Amniotic stem cell (primary cell): ENCODE measurements at regions not wholly inside any gene's neighbourhood (a gene's known extent, or its start where the extent isn't known, plus 50 kb on each side); places are given as distances from the start of the nearest gene placed in this dataset.

ENCODE experiments used
- DNase-seq: peaks from one replicate; lab custom pipeline; 2025; lab: John Stamatoyannopoulos, UW

DNA sequence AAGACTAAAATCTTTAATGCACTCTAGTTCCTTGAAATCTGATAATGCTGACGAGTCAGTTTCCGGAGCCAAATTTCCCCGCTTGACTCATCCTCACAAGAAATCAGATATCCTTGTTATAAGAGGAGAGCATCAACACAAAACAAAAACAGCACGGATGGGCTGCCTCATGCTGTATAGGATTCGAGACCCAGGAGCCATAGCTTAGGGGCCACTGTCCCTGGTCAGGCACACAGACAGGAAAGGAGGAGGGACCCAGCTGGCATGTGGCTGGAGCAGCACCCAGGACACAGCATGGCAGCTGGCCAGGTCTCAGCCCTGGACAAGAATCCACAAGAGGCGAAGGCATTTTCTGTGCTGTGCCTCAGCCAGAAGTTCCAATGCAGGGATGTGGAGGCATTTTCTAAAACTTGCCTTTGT is 110.2 kb upstream of the SPATA13 start:
- DNase-seq: peak; percentile 36

DNA sequence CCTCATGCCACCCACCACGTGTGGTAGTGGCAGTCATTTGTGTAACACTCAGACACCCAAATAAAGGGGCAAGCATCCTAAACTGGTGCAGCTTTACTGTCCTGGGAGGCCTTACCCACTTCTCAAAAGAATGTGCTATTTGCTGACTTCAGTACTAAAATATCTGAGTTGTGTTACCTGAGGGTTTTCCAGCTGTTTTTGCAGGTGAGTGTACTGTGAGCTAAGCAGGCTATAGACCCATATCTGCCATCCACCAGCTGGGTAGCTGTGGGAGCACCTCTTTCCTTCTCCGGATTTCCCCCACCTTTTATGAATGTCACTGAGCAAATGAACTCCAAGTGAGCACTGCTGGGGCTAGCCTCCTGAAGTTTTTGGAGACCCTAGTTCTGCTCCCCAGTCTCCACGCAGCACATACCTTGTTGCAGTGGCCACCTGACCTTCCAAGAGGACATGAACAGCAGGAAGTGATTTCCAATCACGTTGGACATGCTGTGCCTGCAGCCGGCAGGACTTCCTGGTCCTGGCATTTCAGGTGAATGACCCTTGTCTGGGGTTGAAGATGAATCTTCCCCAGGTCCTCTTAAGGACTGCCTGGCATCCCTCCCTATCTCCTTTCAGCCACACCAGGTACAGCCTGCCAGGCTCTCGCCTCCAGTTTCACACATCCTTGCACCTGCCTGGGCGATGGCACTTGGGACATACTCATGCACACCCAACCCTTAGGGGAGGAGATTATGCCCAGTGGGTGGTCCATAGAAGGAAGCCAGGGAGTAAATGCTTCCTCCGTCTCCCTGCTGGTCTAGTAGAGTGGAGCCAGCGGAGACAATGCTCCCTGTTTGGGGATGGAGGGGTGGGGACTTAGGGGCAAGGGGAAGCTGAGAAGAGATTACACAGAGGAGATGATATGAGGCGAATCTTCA is 109.5 kb upstream of the SPATA13 start:
- no peak for DNase-seq

DNA sequence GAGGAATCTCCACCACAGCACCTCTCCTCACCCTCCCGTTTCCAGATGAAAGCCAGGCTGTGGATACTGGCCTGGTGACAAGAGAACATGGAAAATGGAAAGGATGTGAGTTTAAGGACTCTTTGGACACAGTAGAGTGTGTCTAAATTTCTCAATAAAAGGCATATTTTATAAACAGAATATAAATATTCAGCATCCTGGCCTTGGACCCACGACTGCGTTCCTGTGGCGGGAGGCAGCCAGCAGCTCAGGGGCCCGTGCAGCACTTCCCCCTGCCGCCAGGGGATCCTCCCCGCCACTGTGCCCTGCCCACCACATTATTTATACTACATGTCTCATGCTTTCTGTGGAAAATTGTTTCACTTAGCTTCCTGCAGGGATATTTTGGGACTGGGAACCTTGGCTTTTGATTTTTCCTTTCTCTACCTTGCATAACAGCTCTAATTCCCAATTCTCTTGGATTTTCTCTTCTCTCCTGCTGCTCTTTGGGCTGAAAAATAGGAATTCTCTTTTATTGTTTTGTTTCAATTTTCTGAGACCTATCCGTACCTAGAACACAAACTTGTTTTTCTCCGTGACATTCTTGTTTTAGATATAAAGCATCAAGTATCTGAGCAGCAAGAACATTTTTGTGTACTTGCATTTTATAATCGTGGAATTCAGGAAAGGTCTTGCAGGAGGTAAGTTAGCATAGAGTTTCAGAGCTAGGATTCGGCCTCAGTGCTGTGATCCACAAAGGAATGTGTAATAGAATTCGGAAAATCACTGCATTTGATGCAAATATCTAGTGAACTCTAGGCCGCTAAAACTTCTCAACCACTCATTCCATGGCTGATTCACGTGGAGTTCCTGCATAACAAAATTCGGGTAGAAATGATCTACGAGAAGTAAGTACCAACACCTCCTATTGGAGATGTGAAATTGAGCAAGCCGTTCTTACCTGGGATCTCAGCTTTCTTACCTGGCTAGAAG is 107.7 kb upstream of the SPATA13 start:
- DNase-seq: no peak

DNA sequence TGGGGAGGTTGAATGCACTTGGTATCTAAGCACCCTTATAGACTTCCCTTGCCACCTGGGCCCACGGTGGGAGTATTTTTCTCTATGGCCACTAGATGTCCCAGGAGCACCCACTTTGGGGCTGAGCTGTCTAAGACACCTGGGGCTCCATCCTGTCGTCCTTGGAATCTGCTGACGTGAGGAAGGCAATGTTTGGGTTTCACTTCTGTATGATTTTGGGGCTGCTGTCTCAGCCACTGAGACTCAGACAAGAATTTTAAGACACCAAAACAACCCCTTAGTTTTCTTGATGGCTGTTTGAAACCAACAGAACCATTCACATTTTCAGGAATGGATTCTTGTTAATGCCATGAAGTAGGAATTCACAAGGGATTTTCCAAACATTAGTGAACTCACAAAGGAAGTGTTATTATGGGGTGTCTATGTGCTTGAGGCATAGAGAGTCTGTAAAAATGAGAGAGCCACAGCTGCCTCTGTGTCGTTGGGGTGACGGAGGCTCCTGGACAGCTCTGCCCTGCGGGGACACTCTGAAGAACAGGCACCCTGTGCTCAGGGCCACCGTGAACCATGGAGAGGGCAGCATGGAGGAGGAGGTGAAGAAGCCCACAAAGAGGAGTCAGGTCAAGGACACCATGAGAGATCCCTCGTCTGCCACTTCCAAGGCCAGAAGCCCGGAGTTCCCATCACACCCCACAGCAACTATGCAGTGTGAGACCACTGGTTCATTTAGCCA is 106.8 kb upstream of the SPATA13 start:
- DNase-seq: peak; percentile 21

DNA sequence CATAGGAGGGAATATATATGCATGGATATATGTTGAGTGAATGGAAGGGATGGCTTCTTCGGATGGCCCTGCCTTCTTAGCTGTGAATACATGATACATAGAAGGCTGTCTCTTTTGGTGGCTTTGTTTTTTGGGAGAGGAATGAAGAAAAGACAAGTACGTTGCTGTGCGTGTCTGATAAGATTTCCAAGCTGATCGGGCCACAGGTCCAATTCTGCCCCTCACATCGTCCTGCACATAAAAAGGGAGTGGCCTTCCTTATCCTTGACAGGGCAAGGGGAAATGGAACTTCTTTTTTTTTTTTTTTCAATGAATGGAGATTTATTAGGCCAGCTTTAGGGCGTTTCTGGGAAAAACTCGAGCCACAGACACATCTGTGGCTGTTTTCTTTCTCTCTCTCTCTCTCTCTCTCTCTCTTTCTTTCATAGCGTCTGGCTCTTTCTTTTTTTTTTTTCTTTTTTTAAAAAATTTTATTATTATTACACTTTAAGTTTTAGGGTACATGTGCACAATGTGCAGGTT is 103.8 kb upstream of the SPATA13 start:
- DNase-seq: no peak

DNA sequence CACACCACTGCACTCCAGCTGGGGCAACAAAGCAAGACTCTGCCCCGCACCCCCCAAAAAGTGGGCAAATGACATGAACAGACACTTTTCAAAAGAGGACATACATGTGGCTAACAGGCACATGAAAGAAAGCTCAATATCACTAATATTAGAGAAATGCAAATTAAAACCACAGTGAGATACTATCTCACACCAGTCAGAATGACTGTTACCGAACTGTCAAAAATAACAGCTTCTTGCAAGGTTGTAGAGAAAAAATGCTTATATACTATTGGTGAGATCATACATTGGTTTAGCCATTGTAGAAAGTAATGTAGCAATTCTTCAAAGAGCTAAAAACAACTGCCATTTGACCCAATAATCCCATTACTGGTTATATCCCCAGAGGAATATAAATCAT is 99.5 kb upstream of the SPATA13 start:
- DNase-seq: no peak

DNA sequence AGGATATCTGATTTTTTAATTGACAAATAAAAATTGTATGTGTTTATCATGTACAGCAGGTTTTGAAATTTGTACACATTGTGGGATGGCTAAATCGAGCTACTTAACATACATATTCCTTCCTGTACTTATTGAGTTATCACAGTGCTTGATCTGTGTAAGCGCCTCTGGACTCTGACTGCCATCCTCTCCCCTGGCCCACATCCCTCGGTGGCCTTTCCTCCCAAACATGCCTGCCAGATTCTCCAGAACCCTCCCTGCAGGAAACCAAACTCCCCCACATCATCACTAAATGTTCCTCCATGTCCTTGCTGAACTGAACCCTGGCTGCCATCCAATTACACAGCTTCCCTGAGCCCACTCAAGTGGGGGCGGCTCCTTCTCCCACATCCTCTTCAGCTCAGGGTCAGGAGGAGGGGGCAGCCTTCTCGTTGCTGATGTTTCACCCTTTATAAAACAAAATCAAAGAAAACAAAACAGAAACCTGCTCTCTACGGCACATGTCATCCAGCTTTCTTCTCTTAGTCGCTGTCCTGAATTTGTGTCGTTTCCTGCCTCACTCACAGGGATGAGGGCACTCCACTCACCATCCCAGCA is 97.1 kb upstream of the SPATA13 start:
- no peak for DNase-seq

DNA sequence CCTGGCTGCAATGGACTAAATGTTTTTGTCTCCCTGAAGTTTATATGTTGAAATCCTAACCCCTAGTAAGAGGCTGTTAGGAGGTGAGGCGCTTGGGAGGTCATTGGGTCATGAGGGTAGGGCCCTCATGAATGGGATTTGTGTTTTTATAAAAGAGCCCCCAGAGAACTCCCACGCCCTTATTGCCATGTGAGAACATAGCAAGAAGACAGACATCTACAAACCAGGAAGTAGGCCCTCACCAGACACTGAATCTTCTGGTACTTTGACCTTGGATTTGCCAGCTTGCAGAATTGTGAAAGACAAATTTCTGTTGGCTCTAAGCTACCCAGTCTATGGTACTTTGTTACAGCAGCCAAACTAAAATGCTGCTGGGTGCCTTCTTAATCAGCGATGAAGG is 96.1 kb upstream of the SPATA13 start:
- DNase-seq: no peak

DNA sequence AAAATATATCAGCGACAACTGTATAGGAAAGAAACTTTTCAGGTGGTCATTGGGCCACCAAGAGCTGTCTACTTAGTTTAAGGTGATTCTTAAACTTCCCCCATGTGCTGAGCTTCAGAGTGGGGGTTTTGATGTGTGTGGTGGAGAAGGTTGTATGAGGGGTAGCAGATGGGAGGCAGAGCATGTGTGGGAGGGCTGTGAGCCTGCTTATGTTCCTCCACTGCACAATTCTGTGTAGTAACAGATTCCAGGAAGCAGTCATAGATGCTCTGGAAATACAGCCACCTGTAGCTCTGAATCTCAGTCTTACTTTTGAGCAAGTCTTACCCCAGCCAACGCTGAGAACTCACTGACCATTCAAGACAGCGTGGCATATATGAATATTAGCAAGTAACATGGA is 95.3 kb upstream of the SPATA13 start:
- no peak for DNase-seq

DNA sequence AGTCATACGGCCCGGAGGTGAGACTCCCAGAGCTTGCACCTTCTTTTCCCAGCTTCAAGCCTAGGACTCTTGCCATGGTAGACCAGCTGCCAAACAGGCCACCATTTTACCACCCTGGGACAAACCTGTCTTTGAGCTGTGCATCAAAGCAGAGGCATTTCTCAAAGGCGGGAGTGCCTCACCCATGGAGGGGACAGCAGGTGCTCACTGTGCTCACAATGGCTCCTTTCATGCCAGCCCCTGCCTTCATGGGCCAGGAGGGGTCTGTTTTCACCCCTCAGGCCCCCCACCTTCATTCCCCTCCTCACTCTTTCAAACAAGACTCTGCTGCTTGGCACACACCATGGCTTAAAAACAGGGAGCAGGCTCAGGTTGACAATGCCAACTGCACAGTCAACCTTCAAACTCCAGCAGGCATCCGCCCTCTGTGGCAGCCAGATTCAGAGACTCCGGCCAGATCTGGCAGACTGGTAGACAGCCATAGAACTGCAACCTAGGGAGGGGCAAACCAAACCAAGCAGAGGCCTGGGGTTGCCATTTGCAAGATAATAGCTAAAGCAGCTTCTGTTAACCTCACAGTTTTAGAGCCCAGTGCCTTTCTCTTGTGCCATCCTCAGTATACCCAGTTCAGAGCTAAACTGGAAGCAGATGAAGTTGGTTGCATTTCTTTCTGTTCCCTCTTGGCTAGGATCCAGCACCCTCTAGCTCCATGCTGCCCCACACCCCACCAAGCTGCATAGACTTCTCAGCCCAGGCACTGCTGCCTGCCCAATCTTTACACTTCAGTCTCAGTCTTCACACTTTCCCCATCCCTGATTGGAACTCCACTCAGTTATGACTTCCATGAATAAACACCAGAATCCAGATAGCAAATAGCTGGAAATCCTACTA is 93.9 kb upstream of the SPATA13 start:
- no peak for DNase-seq

DNA sequence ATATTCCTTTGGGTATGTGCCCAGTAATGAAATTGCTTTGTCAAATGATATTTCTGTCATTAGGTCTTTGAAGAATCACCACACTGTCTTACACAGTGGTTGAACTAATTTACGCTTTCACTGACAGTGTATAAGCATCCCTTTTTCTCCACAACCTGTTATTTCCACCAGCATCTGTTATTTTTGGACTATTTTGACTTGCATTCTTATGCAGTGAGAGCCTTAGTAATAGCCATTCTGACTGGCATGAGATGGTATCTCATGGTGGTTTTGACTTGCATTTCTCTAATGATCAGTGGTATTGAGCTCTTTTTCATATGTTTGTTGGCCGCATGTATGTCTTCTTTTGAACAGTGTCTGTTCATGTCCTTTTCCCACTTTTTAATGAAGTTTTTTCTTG is 92.0 kb upstream of the SPATA13 start:
- DNase-seq: peak; percentile 1

DNA sequence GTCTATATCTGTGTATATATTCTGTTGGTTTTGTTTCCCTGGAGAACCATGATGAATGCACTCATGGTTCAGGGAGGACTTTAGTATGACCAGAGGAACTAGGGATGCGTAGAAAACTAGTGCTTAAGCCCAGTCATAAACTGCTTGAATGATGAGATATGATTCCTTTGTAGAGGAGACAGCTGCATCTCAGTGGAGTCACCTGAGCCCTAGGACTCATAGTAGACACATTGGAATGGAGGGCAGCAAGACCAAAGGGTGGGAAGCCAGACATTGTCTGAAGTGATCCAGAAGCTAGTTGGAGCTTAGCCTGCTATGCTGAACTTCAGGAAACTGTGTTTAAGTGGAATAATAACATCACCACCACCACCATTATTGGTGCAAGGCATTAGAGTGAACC is 89.5 kb upstream of the SPATA13 start:
- no peak for DNase-seq

DNA sequence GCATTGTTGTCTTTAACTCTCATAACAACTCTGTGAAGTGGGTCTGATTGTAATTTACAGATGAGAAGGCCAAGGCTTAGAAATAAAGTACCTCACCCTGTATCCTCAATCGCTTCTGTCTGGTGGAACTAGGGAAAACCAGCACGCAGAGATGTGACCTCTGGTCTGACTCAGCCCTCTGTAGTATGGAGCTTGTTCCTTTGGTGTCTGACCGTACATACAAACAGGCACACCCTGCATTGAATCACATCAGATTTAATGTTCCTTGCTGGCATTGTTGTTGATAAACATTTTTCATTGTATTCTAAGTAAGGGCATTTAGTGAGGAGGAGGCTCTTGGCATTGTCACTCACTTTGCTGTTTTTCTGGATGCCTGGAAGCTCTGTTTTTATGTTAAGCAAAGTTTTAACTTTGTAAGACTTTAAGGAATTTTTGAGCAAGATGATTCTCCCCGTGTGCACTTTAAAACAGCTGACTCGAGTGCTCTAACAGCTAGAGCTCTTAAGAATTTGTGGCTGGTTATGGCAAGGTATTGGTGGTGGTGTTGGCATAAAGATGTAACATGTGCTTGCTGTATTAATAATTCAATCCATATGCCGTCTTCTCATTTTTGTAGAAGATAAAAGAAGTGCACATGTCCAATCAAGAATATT is 89.0 kb upstream of the SPATA13 start:
- peak; percentile 1 for DNase-seq

DNA sequence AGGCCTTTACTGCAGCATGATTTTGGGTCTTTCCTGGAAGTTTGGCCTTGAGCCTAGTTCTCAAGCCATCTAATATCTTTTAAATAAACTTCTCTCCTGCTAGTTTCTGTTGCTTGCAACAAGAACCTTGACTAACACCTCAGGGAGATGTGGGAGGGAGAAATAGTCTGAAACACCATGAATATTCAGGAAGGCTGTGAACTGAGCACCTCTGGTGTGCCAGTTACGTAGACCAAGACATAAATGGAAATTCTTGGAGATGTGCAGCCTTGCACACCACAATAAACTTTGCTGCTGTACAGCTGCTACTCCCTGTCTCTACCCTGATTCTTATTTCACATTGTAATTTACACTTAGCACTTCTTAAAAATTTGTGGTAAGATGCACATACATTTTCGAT is 86.9 kb upstream of the SPATA13 start:
- no peak for DNase-seq

DNA sequence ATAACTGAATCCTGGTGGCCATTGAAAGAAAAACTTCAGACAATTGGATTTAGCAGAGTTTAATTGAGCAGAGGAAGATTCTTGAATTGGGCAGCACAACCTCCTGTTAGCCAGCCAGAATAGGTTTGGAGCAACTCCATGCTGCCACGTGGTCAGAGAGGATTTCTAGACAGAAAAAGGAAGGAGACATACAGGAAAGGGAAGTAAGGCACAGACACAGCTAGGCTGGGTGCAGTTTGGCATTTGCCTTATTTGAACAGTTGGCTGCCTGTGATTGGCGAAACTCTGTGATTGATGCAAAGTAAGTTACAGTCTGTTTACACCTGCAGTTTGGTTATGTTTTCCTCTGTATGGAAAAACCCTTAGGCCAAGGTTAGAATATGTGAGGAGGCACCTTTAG is 85.8 kb upstream of the SPATA13 start:
- no peak for DNase-seq

DNA sequence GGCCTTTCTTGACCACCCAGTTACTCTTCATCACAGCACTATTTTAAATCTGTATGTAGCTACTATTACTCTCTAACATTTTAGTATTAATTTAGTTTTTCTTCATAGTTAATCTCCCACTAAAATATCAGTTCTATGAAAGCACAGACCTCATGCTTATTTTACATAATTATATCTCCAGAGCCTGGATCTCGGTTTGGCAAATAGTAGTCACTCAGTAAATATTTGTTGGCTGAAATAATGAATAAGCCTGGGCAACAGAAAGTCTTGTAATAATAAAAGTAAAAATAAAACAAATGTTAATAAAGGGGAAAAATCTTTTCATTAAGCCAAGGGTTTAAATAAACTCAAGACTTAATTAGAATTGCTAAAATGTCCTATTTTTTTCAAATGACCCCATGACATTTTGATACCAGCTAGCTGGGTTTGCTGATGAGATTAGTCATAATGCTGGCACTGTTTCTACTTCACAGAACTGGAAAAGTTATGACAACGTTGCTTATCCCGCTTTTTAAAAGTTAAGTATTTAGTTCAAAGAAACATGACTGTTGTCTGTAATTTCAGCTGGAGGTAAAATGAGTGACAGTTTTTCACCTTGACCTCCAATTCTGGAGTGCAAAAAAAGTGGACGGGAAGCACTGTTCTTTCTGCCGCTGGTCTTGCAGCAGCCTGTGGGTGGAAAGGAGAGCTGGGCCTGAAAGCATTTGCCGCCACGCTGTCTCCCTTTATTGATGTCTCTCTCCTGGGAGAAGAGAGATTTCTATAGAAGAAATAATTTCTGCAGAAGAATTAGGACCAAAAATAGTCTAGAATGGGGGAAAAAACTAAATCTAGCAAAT is 85.2 kb upstream of the SPATA13 start:
- no peak for DNase-seq

DNA sequence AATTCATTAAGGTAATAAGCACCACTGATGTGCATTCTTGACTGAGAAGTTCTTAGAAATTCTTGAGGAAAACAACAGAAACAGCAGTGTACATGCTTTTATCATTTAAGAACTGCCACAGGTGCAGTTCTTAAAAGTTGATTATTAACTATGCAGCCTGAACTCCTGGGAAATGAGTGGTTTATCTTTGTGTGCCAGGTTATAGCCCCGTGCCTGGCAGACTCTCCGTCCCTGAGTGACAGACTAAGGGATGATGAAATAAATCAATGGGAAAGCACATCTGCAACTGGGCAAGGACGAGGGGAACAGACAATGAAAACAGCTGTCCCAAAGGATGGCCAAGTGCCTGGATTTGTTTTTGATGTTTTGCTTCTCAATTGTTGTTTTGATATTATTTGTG is 84.4 kb upstream of the SPATA13 start:
- no peak for DNase-seq

DNA sequence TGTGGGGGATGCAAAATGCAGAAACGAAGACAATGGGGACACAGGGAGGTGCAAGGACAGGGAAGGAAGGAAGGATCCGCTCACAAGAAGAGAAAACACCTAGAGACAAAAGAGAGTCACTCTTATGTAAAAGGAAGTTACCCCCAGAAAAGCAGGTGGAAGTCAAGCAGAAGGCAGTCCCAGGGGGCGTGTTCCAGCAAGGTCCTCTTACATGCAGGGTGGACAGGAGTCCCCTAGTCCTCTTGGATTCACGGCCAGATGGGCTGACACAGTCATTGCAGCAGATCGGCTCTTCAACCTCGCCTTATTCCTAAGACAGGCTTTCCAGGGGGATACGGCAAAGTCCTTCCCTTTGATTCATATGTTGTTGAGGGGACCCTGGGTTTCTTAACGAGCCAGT is 83.9 kb upstream of the SPATA13 start:
- no peak for DNase-seq

DNA sequence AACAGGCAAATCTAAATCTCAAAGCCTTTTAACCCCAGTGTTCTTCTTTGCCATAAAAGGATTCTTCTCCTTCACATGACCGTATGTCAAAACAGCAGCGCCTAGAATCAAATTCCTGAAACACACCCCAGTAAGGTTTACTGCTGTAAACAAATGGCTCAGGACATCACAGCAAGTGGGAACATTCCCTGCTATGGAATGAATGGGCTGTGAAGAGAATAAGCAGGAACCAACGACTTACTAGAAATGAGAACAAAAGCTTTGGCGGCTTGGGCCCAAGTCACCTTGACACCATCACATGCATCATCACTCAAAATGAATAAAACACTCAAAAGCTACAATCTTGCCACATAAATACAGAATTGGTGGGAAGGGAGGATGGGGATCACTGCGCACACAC is 80.4 kb upstream of the SPATA13 start:
- DNase-seq: no peak
